ENCODE measurements at regions not wholly inside any gene's neighbourhood (a gene's known extent, or its start where the extent isn't known, plus 50 kb on each side); places are given as distances from the start of the nearest gene placed in this dataset.

DNA sequence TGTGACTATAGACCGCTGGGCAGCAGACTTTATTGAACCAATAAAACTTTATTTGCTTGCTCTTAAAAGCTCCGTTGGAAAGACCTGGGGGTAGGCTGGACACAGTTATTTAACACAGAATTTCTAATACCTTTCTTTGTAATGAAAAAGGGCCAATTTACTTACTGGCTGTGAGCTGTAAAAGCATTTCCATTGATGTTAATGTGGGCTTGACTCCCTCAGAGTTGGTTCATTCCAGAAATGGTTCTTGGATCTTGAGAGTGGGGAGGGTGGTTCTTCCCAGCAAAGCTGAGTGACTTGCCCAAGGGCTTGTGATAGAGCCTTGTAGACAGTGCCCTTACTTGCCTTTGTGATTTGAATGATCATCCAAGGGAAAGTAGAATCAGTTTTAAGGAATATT, 100.6 kb downstream of the SOX4 start:
- H3K4me2 ChIP-seq, result no peak overlapping the region
- H3K4me3 ChIP-seq, result no peak overlapping the region
- H3K27ac ChIP-seq, result no peak overlapping the region
- TF ChIP-seq FOXS1 (CRISPR knock-in tag; IDR thresholded peaks at IDR 0.05), result no peak
- no peak for TF ChIP-seq SREBF2 (IDR thresholded peaks at IDR 0.05)
- no peak for TF ChIP-seq BHLHE40 (IDR thresholded peaks at IDR 0.05; ENCODE audit: low read depth, low read length)
- no peak for TF ChIP-seq POLR2AphosphoS2 (conservative IDR thresholded peaks at IDR 0.05; ENCODE audit: low read length)
- no peak for TF ChIP-seq SMC3 (IDR thresholded peaks at IDR 0.05)
- TF ChIP-seq, protein P1, sequence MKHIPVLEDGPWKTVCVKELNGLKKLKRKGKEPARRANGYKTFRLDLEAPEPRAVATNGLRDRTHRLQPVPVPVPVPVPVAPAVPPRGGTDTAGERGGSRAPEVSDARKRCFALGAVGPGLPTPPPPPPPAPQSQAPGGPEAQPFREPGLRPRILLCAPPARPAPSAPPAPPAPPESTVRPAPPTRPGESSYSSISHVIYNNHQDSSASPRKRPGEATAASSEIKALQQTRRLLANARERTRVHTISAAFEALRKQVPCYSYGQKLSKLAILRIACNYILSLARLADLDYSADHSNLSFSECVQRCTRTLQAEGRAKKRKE (CRISPR knock-in tag; IDR thresholded peaks at IDR 0.05; ENCODE audit: low read depth), result no peak
- TF ChIP-seq, protein P2, sequence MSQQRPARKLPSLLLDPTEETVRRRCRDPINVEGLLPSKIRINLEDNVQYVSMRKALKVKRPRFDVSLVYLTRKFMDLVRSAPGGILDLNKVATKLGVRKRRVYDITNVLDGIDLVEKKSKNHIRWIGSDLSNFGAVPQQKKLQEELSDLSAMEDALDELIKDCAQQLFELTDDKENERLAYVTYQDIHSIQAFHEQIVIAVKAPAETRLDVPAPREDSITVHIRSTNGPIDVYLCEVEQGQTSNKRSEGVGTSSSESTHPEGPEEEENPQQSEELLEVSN (IDR thresholded peaks at IDR 0.05; ENCODE audit: borderline replicate concordance, low read depth), result no peak
- TF ChIP-seq TP53 (CRISPR knock-in tag; IDR thresholded peaks at IDR 0.05), result no peak
- TF ChIP-seq RCOR1 (IDR thresholded peaks at IDR 0.05; ENCODE audit: low read depth, low read length), result no peak
- no peak for TF ChIP-seq KDM5A (IDR thresholded peaks at IDR 0.05)
- no peak for TF ChIP-seq JUNB (IDR thresholded peaks at IDR 0.05)
- no peak for TF ChIP-seq NFE2L2 (conservative IDR thresholded peaks at IDR 0.05; ENCODE audit: low read length)
- TF ChIP-seq CHD4 (IDR thresholded peaks at IDR 0.05; ENCODE audit: borderline replicate concordance), result no peak
- TF ChIP-seq MAFK (IDR thresholded peaks at IDR 0.05; ENCODE audit: partially characterized antibody), result no peak
- H3K9me3 ChIP-seq, result no peaks in the 10 kb centered on the region
- CTCF ChIA-PET, result no interaction called here
- POLR2A ChIA-PET, result no interaction called here
- FAIRE-seq (no peak), ATAC-seq (no peak), DNase-seq (ENCODE audit: low read depth in 1 of 2, low spot score in 1 of 2) (no peak)
- no peaks in the 10 kb centered on the region for H3K4me1 ChIP-seq
- WGBS (ENCODE audit: missing lambda C conversion rate), result 70% methylated on average over 2 of the region's 2 CpGs

DNA sequence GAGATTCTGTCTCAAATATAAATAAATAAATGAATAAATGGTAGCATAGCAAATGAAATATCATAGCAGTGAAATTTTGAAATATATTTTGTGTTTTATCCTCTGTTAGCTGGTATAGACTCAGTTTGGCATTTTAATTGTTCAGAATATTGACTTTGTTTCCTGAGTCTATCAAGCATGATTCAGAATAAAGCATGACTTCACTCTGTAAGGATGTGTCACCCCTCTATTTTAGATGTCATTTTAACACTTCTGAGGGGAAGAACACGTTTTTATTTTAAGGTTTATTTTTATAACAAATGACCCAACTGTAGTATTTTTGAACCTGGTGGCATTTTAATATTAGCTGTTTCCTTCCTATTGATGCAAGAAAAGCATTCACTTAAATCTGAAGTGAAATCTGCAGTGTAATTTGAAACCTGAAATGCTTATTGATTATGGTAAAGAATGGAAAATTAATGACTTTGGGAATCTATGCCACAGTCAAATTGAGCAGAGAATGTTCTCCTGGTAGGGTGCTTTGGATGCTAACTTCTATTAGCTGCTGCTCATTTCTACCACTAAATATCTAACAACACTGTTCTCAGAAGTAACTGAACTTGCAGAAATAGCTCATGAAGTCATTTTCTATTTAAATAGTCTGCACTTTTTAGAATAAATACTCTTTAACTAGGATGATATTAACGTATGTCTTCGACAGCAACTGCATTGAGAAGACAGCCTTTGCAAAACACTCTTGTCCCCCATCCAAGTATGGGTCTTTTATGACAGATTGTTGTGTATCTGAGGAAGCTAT, 114.2 kb downstream of the SOX4 start:
- no peak overlapping the region for H3K4me3 ChIP-seq
- POLR2A ChIA-PET, result no interaction called here
- 60% methylated on average over 3 of the region's 3 CpGs for WGBS (ENCODE audit: missing lambda C conversion rate)
- no peak overlapping the region for H3K4me2 ChIP-seq
- CTCF ChIA-PET, result no interaction called here
- H3K9me3 ChIP-seq, result no peaks in the 10 kb centered on the region
- no peak for FAIRE-seq
- DNase-seq (ENCODE audit: low read depth in 1 of 2, low spot score in 1 of 2), result no peak
- ATAC-seq, result no peak
- H3K27ac ChIP-seq, result no peak overlapping the region
- TF ChIP-seq, protein P3, sequence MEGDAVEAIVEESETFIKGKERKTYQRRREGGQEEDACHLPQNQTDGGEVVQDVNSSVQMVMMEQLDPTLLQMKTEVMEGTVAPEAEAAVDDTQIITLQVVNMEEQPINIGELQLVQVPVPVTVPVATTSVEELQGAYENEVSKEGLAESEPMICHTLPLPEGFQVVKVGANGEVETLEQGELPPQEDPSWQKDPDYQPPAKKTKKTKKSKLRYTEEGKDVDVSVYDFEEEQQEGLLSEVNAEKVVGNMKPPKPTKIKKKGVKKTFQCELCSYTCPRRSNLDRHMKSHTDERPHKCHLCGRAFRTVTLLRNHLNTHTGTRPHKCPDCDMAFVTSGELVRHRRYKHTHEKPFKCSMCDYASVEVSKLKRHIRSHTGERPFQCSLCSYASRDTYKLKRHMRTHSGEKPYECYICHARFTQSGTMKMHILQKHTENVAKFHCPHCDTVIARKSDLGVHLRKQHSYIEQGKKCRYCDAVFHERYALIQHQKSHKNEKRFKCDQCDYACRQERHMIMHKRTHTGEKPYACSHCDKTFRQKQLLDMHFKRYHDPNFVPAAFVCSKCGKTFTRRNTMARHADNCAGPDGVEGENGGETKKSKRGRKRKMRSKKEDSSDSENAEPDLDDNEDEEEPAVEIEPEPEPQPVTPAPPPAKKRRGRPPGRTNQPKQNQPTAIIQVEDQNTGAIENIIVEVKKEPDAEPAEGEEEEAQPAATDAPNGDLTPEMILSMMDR (IDR thresholded peaks at IDR 0.05), result no peak
- TF ChIP-seq HOXB5 (CRISPR knock-in tag; IDR thresholded peaks at IDR 0.05) (no peak), CEBPB (IDR thresholded peaks at IDR 0.05) (no peak), HDAC2 (IDR thresholded peaks at IDR 0.05) (no peak), TFCP2L1 (CRISPR knock-in tag; IDR thresholded peaks at IDR 0.05) (no peak), CBX2 (IDR thresholded peaks at IDR 0.05; ENCODE audit: borderline replicate concordance, low read depth) (no peak)
- TF ChIP-seq, protein P1 (CRISPR knock-in tag; IDR thresholded peaks at IDR 0.05; ENCODE audit: low read depth), result no peak
- H3K4me1 ChIP-seq, result no peaks in the 10 kb centered on the region

DNA sequence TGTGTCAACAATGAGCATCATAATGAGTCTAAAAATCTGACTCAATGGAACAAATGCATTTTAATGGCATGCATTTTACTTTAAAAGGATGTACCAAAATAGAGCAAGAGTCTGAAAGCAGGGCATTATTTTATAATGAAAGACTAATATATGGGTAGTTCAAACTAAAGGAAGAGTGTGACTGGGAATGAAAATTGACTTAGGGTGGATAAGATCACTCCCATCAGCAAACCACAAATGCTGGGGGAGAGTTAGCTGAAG, 114.7 kb downstream of the SOX4 start:
- Histone ChIP-seq H3K4me1 (no peaks in the 10 kb centered on the region), H3K4me2 (no peak overlapping the region), H3K9me3 (no peaks in the 10 kb centered on the region), H3K27ac (no peak overlapping the region), H3K4me3 (no peak overlapping the region)
- ChIA-PET CTCF (no interaction called here), POLR2A (no interaction called here)
- no peak for FAIRE-seq
- no peak for ATAC-seq
- DNase-seq (ENCODE audit: low read depth in 1 of 2, low spot score in 1 of 2), result no peak
- TF ChIP-seq, protein P2 (IDR thresholded peaks at IDR 0.05; ENCODE audit: borderline replicate concordance, low read depth), result no peak
- TF ChIP-seq ESRRA (IDR thresholded peaks at IDR 0.05; ENCODE audit: borderline replicate concordance, low read length), result no peak
- TF ChIP-seq, protein P4, sequence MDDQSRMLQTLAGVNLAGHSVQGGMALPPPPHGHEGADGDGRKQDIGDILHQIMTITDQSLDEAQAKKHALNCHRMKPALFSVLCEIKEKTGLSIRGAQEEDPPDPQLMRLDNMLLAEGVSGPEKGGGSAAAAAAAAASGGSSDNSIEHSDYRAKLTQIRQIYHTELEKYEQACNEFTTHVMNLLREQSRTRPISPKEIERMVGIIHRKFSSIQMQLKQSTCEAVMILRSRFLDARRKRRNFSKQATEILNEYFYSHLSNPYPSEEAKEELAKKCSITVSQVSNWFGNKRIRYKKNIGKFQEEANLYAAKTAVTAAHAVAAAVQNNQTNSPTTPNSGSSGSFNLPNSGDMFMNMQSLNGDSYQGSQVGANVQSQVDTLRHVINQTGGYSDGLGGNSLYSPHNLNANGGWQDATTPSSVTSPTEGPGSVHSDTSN (IDR thresholded peaks at IDR 0.05), result no peak
- TF ChIP-seq CBX2 (IDR thresholded peaks at IDR 0.05; ENCODE audit: borderline replicate concordance, low read depth), result no peak
- TF ChIP-seq, protein P5, sequence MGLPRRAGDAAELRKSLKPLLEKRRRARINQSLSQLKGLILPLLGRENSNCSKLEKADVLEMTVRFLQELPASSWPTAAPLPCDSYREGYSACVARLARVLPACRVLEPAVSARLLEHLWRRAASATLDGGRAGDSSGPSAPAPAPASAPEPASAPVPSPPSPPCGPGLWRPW (IDR thresholded peaks at IDR 0.05), result no peak
- no peak for TF ChIP-seq HDAC2 (IDR thresholded peaks at IDR 0.05)
- no peak for TF ChIP-seq ZSCAN20 (CRISPR knock-in tag; IDR thresholded peaks at IDR 0.05)
- no peak for TF ChIP-seq GATA3 (IDR thresholded peaks at IDR 0.05; ENCODE audit: borderline replicate concordance)
- TF ChIP-seq, protein P3 (IDR thresholded peaks at IDR 0.05), result no peak
- no peak for TF ChIP-seq TFCP2L1 (CRISPR knock-in tag; IDR thresholded peaks at IDR 0.05)

Data from A549 (cell line).